Endodermal cell (in vitro differentiated cells): ENCODE measurements at regions not wholly inside any gene's neighbourhood (a gene's known extent, or its start where the extent isn't known, plus 50 kb on each side); places are given as distances from the start of the nearest gene placed in this dataset.

Experiments
- DNase-seq: peaks from one replicate; pipeline ENCODE4 v3.0.0-alpha.2; 2017
- H3K27ac ChIP-seq: 2 replicates; pipeline ENCODE4 v1.5.1; 2013; ENCODE audit warnings: mild to moderate bottlenecking, low read depth, low read length, moderate library complexity
- H3K27me3 ChIP-seq: 2 replicates; pipeline ENCODE4 v1.6.1; 2013; ENCODE audit warnings: mild to moderate bottlenecking, low read length, moderate library complexity; ENCODE audit not compliant: insufficient read depth, control insufficient read depth, poor library complexity, severe bottlenecking
- H3K36me3 ChIP-seq: 2 replicates; pipeline ENCODE4 v1.7.0; 2013; ENCODE audit warnings: mild to moderate bottlenecking, low read length, moderate library complexity; ENCODE audit not compliant: control insufficient read depth, insufficient read depth
- H3K4me1 ChIP-seq: one replicate; pipeline ENCODE4 v1.7.0; 2013; ENCODE audit warnings: low read length; ENCODE audit not compliant: control insufficient read depth, insufficient read depth
- H3K4me3 ChIP-seq: 2 replicates; pipeline ENCODE4 v1.5.1; 2013; ENCODE audit warnings: mild to moderate bottlenecking, low read length, moderate library complexity
- H3K9ac ChIP-seq: 2 replicates; pipeline ENCODE4 v1.6.1; 2013; ENCODE audit warnings: mild to moderate bottlenecking, low read length, moderate library complexity; ENCODE audit not compliant: poor library complexity, severe bottlenecking; ENCODE audit errors: extremely low read depth
- H3K9me3 ChIP-seq: 2 replicates; pipeline ENCODE4 v1.6.1; 2013; ENCODE audit warnings: mild to moderate bottlenecking, low read length, moderate library complexity; ENCODE audit not compliant: control insufficient read depth
- H3K27ac Mint-ChIP-seq: 2 replicates; pipeline ENCODE4 v1.8.0; 2020; ENCODE audit warnings: mixed read lengths
- H3K27me3 Mint-ChIP-seq: 2 replicates; pipeline ENCODE4 v1.8.0; 2021; ENCODE audit warnings: mild to moderate bottlenecking, mixed read lengths; ENCODE audit not compliant: insufficient read depth
- H3K36me3 Mint-ChIP-seq: 2 replicates; pipeline ENCODE4 v1.8.0; 2020; ENCODE audit warnings: low read depth, mixed read lengths
- H3K4me1 Mint-ChIP-seq: 2 replicates; pipeline ENCODE4 v1.8.0; 2020; ENCODE audit warnings: mixed read lengths
- H3K4me3 Mint-ChIP-seq: 2 replicates; pipeline ENCODE4 v1.8.0; 2020; ENCODE audit warnings: mild to moderate bottlenecking, moderate library complexity, mixed read lengths
- H3K9me3 Mint-ChIP-seq: 2 replicates; pipeline ENCODE4 v1.8.0; 2020; ENCODE audit warnings: mild to moderate bottlenecking, mixed read lengths
- WGBS, 2 experiments: methylation state at CpG; one replicate each; pipeline versions ENCODE4 v1.1.5 to v1.1.7; 2013; ENCODE audit warnings: missing lambda C conversion rate in 2 of 2, mixed read lengths in 1 of 2; ENCODE audit not compliant: insufficient coverage in 1 of 2, insufficient read length in 1 of 2; 5-methylcytosine and 5-hydroxymethylcytosine counted together
- TF ChIP-seq, protein P1 (sequence below): fragments of 200-600 bp; sonication (generic); conservative IDR thresholded peaks from 2 replicates; pipeline ENCODE4 v1.5.0; 2021; ENCODE audit warnings: antibody characterized with exemption, mild to moderate bottlenecking

DNA sequence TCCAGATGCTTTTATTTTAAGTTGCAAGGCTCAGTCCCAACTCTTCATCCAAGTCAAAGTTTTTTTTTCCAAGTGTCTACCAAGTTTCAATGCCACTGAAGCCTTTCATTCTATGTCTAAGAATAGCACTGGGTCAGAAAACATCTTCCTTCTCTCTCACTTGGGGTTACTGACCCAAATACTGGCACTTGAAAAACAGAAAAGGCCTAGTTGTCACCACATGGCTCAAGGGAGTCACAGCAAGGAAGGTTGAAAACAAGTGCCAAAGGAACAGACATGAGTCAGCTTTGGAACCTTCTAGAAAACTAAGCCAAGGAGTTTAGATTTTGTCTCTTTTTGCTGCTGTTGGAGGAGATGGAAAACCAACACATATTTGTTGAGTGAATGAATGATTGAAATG lies 146.5 kb downstream of the COPS8 start:
- H3K9me3 ChIP-seq, result no peaks in the 10 kb centered on the region
- Mint-ChIP-seq H3K36me3 (no peaks in the 10 kb centered on the region), H3K4me1 (no peaks in the 10 kb centered on the region), H3K9me3 (no peaks in the 10 kb centered on the region), H3K4me3 (no peak overlapping the region), H3K27me3 (no peaks in the 10 kb centered on the region), H3K27ac (no peak overlapping the region)
- H3K27me3 ChIP-seq, result no peaks in the 10 kb centered on the region
- H3K27ac ChIP-seq, result no peak overlapping the region
- H3K9ac ChIP-seq, result no peak overlapping the region
- H3K4me1 ChIP-seq, result no peaks in the 10 kb centered on the region
- DNase-seq, result no peak
- TF ChIP-seq, protein P1, sequence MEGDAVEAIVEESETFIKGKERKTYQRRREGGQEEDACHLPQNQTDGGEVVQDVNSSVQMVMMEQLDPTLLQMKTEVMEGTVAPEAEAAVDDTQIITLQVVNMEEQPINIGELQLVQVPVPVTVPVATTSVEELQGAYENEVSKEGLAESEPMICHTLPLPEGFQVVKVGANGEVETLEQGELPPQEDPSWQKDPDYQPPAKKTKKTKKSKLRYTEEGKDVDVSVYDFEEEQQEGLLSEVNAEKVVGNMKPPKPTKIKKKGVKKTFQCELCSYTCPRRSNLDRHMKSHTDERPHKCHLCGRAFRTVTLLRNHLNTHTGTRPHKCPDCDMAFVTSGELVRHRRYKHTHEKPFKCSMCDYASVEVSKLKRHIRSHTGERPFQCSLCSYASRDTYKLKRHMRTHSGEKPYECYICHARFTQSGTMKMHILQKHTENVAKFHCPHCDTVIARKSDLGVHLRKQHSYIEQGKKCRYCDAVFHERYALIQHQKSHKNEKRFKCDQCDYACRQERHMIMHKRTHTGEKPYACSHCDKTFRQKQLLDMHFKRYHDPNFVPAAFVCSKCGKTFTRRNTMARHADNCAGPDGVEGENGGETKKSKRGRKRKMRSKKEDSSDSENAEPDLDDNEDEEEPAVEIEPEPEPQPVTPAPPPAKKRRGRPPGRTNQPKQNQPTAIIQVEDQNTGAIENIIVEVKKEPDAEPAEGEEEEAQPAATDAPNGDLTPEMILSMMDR, result no peak
- no peaks in the 10 kb centered on the region for H3K36me3 ChIP-seq
- H3K4me3 ChIP-seq, result no peak overlapping the region

DNA sequence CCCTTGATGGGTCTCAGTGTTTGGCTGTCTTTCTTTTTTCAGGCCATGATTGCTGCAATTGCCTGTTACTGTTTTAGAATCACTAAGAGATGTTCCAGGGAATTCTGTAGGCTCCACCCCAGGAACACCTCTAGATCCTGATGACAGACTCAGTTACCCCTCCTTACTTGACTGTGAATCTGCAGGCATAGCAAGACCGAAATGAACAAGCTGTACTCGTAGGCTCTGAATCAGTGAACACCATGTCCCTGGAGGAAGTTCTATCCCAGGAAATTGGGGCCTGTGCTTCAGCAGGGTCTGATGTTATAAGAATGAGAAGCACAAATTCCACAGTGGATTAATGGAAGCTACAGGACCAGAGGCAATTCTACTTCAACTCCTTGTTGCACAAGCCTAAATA lies 148.6 kb downstream of the COPS8 start:
- Histone ChIP-seq H3K4me1 (no peaks in the 10 kb centered on the region), H3K9me3 (no peaks in the 10 kb centered on the region), H3K9ac (no peak overlapping the region), H3K4me3 (no peak overlapping the region), H3K36me3 (no peaks in the 10 kb centered on the region), H3K27me3 (no peaks in the 10 kb centered on the region), H3K27ac (no peak overlapping the region)
- no peak overlapping the region for H3K27ac Mint-ChIP-seq
- no peaks in the 10 kb centered on the region for H3K36me3 Mint-ChIP-seq
- H3K4me3 Mint-ChIP-seq, result no peak overlapping the region
- no peaks in the 10 kb centered on the region for H3K4me1 Mint-ChIP-seq
- H3K9me3 Mint-ChIP-seq, result peaks cover 2% of the 10 kb centered on the region
- TF ChIP-seq, protein P1, result no peak
- 86% methylated on average over 2 of the region's 2 CpGs; no CpG with 5 or more reads in 1 of the 2 experiments for WGBS, 2 experiments
- DNase-seq, result no peak
- no peaks in the 10 kb centered on the region for H3K27me3 Mint-ChIP-seq

DNA sequence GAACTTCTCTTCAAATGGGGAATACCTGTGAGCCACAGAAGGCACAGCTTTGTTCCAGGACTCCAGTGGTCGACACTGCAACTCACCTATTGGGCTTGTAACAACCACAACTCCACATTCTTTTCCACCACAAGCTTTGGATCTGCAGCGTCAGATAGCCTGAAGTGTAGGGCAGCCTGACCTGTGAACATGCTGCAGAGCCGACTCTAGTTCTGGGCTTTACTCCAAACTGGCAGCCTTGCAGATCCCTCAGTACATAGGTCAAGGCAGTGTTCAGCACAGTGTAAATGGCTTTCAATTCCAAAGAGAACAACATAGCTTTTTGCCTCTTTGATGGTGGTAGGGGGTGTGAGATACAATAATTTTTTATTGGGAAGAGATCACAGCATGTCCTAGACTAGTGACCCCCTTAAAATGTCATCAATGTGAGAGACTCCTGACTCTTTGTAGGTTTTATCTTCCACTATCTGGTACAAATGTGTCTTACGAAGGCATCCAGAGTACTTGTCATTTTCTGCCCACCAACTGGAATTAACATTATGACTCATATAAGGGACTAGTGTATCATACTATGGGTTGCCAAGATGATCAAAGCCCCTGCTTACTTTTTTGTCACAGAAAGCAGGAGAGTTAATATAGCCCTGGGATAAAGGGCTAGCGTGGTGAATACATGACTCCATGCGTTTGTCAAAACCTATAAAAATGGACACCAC lies 149.8 kb downstream of the COPS8 start:
- 66 to 82% methylated on average over 2 to 6 of the region's 6 CpGs for WGBS, 2 experiments
- Mint-ChIP-seq H3K36me3 (no peaks in the 10 kb centered on the region), H3K27me3 (no peaks in the 10 kb centered on the region)

More for the DNA sequence above, 149.8 kb downstream of the COPS8 start:
- no peak for DNase-seq
- Mint-ChIP-seq H3K27ac (no peak overlapping the region), H3K4me1 (no peaks in the 10 kb centered on the region), H3K4me3 (no peak overlapping the region), H3K9me3 (peaks cover 13% of the 10 kb centered on the region)
- no peaks in the 10 kb centered on the region for H3K9me3 ChIP-seq
- no peak overlapping the region for H3K9ac ChIP-seq
- H3K4me3 ChIP-seq, result no peak overlapping the region
- no peak overlapping the region for H3K27ac ChIP-seq
- no peaks in the 10 kb centered on the region for H3K27me3 ChIP-seq
- no peaks in the 10 kb centered on the region for H3K36me3 ChIP-seq
- TF ChIP-seq, protein P1, result no peak
- no peaks in the 10 kb centered on the region for H3K4me1 ChIP-seq
